Hepatic stellate cell (primary cell): ENCODE measurements at regions not wholly inside any gene's neighbourhood (a gene's known extent, or its start where the extent isn't known, plus 50 kb on each side); places are given as distances from the start of the nearest gene placed in this dataset.

Experiments used
- DNase-seq: peaks from one replicate; pipeline ENCODE4 v3.0.0; 2011; ENCODE audit warnings: low spot score

GRCh38 chr17:12438813-12439586, 226.7 kb upstream of the MYOCD start:
- no peak for DNase-seq

GRCh38 chr17:12445331-12445730, 220.4 kb upstream of the MYOCD start:
- no peak for DNase-seq

GRCh38 chr17:12457493-12457892, 208.2 kb upstream of the MYOCD start:
- peak; percentile 38 for DNase-seq

- DNase-seq, result no peak
These were observed 206.0 kb upstream of the MYOCD start for GRCh38 chr17:12459736-12460135.

GRCh38 chr17:12463102-12463501, 202.6 kb upstream of the MYOCD start:
- DNase-seq, result peak; percentile 34

GRCh38 chr17:12472252-12473173, 193.2 kb upstream of the MYOCD start:
- DNase-seq, result no peak

GRCh38 chr17:12478311-12478710, 187.4 kb upstream of the MYOCD start:
- DNase-seq, result no peak

- peak; percentile 3 for DNase-seq
These were observed 180.3 kb upstream of the MYOCD start for GRCh38 chr17:12485361-12485906.

- no peak for DNase-seq
These were observed 176.4 kb upstream of the MYOCD start for GRCh38 chr17:12489325-12489724.

GRCh38 chr17:12492450-12492849, 173.2 kb upstream of the MYOCD start:
- DNase-seq, result no peak

GRCh38 chr17:12505866-12506265, 159.8 kb upstream of the MYOCD start:
- DNase-seq, result no peak

- no peak for DNase-seq
These were observed 158.6 kb upstream of the MYOCD start for GRCh38 chr17:12507026-12507595.

GRCh38 chr17:12509801-12510200, 155.9 kb upstream of the MYOCD start:
- DNase-seq, result no peak

GRCh38 chr17:12510535-12510934, 155.2 kb upstream of the MYOCD start:
- peak; percentile 17 for DNase-seq

GRCh38 chr17:12512694-12513355, 152.9 kb upstream of the MYOCD start:
- no peak for DNase-seq

GRCh38 chr17:12514596-12514995, 151.1 kb upstream of the MYOCD start:
- no peak for DNase-seq

- no peak for DNase-seq
These were observed 145.6 kb upstream of the MYOCD start for GRCh38 chr17:12519956-12520594.

- peak; percentile 17 for DNase-seq
These were observed 144.3 kb upstream of the MYOCD start for GRCh38 chr17:12521416-12521815.

GRCh38 chr17:12522336-12522735, 143.4 kb upstream of the MYOCD start:
- DNase-seq, result no peak

GRCh38 chr17:12522743-12523183, 142.9 kb upstream of the MYOCD start:
- peak; percentile 46 for DNase-seq

- DNase-seq, result no peak
These were observed 142.4 kb upstream of the MYOCD start for GRCh38 chr17:12523244-12523643.
